IPS-20b (cell line): ENCODE measurements at regions not wholly inside any gene's neighbourhood (a gene's known extent, or its start where the extent isn't known, plus 50 kb on each side); places are given as distances from the start of the nearest gene placed in this dataset.

Source experiments
- H3K27ac ChIP-seq: one replicate; pipeline ENCODE4 v1.5.1; 2013; ENCODE audit warnings: low read length
- H3K27me3 ChIP-seq: 2 replicates; pipeline ENCODE4 v1.6.1; 2013; ENCODE audit warnings: mild to moderate bottlenecking, low read length, inconsistent platforms; ENCODE audit not compliant: insufficient read depth
- H3K36me3 ChIP-seq: 2 replicates; pipeline ENCODE4 v1.6.1; 2013; ENCODE audit warnings: low read depth, mild to moderate bottlenecking, inconsistent platforms, low read length, moderate library complexity; ENCODE audit not compliant: insufficient read depth
- H3K4me1 ChIP-seq: 2 replicates; pipeline ENCODE4 v1.6.1; 2013; ENCODE audit warnings: mild to moderate bottlenecking, control low read depth, inconsistent platforms, low read length, moderate library complexity; ENCODE audit not compliant: insufficient read depth
- H3K4me3 ChIP-seq: 2 replicates; pipeline ENCODE4 v1.5.1; 2013; ENCODE audit warnings: mild to moderate bottlenecking, low read length, inconsistent platforms
- H3K9ac ChIP-seq: 2 replicates; pipeline ENCODE4 v1.6.1; 2013; ENCODE audit warnings: low read depth, mild to moderate bottlenecking, inconsistent platforms, low read length, moderate library complexity
- H3K9me3 ChIP-seq: 2 replicates; pipeline ENCODE4 v1.6.1; 2013; ENCODE audit warnings: mild to moderate bottlenecking, low read depth, low read length, inconsistent platforms; ENCODE audit not compliant: insufficient read depth

DNA sequence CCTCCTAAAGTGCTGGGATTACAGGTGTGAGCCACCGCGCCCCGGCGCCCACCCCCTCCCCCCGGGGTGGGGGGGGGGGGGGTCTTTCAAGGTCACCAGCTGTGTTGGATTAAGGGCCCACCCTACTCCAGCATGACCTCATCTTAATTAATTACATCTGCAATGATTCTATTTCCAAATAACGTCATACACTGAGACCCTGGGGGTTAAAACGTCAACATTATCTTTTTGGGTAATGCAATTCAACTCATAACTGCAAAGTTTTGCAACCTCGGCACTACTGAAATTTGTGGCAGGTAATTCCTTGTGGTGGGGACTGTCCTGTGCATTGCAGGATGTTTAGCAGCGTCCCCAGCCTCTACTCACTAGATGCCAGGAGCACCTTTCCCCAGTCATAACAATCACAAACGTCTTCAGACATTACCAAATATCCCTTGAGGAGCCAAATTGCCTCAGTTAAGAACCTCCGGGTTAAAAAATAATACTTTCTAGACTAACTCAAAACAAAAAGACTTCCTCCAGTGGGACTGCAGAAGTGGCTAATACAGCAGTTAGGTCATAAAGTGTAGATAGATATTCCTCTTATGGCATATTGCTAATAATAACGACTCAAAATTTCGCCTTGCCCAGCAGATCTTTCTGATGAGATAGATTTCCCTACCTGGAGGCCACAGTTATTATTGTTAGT lies 233.0 kb upstream of the KAZN start:
- H3K27ac ChIP-seq: no peak overlapping the region
- H3K9ac ChIP-seq: no peak overlapping the region

DNA sequence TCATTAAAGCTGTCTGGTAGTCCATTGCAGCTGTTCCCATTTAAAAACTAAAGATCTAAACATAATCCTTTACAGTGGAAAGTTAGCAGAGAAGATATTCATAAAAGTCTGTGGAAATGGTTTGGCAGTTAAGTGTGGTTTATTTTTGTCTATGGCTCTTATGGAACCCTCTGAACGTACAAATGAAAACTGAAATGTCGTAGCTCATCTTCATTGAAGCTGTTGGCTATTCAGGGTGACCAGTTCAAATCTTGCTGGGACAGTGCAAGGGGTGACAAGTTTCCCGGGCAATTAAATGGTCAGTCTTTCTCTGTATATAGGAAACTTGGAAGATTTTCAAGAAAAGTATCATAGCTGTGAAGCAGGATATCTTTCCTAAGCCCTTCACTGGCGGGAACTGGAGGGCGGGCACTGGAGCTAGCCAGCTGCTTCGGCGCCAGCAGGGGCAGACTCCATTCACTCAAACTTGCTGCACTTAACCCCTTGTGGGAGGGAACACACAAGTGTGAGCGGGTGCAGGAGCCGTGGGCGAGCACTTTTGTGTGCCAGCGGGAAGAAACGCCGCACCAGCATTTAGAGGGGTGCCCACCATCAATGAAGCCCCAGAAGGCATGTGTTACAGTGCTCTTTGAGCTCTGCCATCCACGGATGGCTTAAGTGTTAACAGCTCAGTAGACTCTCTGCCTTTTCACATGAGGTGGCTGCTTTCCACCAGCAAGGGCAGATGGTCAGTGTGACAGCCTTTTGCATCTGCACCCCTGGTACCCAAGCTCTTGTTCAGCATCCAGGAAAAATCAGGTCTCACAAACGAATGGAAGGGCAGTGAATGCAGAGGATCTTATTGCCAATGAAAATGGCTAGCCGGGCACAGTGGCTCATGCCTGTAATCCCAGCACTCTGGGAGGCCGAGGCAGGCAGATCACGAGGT lies 232.1 kb upstream of the KAZN start:
- no peak overlapping the region for H3K4me3 ChIP-seq
- no peak overlapping the region for H3K9ac ChIP-seq
- no peaks in the 10 kb centered on the region; the same call in 1 of the 2 replicates for H3K27me3 ChIP-seq
- H3K4me1 ChIP-seq: peaks cover 13% of the 10 kb centered on the region; the same call in 1 of the 2 replicates
- H3K9me3 ChIP-seq: no peaks in the 10 kb centered on the region
- H3K36me3 ChIP-seq: no peaks in the 10 kb centered on the region
- no peak overlapping the region for H3K27ac ChIP-seq

More for the DNA sequence above, 233.0 kb upstream of the KAZN start:
- no peaks in the 10 kb centered on the region; the same call in 1 of the 2 replicates for H3K27me3 ChIP-seq
- H3K4me1 ChIP-seq: peaks cover 12% of the 10 kb centered on the region; the same call in 1 of the 2 replicates
- H3K36me3 ChIP-seq: no peaks in the 10 kb centered on the region
- no peaks in the 10 kb centered on the region for H3K9me3 ChIP-seq
- H3K4me3 ChIP-seq: no peak overlapping the region

GRCh38 chr1:14367451-14367850 lies 231.0 kb upstream of the KAZN start:
- H3K4me3 ChIP-seq: no peak overlapping the region
- no peak overlapping the region for H3K27ac ChIP-seq
- no peaks in the 10 kb centered on the region; the same call in 1 of the 2 replicates for H3K27me3 ChIP-seq
- peaks cover 24% of the 10 kb centered on the region; the same call in 1 of the 2 replicates for H3K4me1 ChIP-seq
- H3K36me3 ChIP-seq: no peaks in the 10 kb centered on the region
- no peak overlapping the region for H3K9ac ChIP-seq
- H3K9me3 ChIP-seq: no peaks in the 10 kb centered on the region

DNA sequence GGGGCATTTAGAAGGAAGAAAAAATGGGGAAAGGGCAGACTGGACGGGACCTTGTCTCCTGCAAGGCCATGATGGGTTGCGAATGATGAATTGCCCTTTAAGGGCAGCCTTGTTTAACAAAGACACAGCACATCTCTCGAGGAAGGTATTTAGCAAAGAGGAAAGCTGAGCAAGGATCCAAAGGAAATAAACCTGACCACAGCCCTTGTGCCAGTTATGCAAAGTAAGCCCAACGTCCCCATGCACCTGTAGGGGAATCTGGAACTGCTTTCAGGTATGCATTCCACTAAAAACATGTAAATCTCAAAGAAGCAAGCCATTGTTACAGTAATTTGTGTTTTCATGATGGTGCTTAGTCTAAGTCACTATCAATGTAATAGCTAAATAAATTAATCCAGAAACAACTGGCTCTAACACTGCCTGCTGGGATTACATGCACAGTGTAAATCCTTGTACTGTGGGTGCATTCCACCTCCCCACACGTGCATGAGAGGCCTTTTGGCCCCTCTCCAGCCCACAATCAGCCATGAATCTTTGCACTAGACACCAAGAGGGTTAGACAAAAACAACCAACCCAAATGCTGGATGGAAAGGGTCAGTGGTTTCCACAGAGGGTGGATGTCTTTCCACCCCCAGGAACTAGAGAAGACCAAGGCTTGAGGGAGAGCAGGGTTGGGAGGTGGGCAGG lies 228.8 kb upstream of the KAZN start:
- no peaks in the 10 kb centered on the region for H3K36me3 ChIP-seq
- H3K27me3 ChIP-seq: no peaks in the 10 kb centered on the region; the same call in 1 of the 2 replicates
- H3K9ac ChIP-seq: no peak overlapping the region
- H3K4me3 ChIP-seq: no peak overlapping the region
- H3K9me3 ChIP-seq: no peaks in the 10 kb centered on the region
- no peak overlapping the region for H3K27ac ChIP-seq
- peaks cover 26% of the 10 kb centered on the region; the same call in 1 of the 2 replicates for H3K4me1 ChIP-seq

- H3K27ac ChIP-seq: no peak overlapping the region
- H3K27me3 ChIP-seq: no peaks in the 10 kb centered on the region; the same call in 1 of the 2 replicates
Observed at GRCh38 chr1:14371771-14372497, 226.6 kb upstream of the KAZN start.

GRCh38 chr1:14372526-14372925 lies 226.0 kb upstream of the KAZN start:
- Histone ChIP-seq H3K27me3 (no peaks in the 10 kb centered on the region; the same call in 1 of the 2 replicates), H3K9ac (no peak overlapping the region), H3K4me3 (no peak overlapping the region), H3K27ac (no peak overlapping the region), H3K9me3 (no peaks in the 10 kb centered on the region), H3K36me3 (no peaks in the 10 kb centered on the region), H3K4me1 (peaks cover 23% of the 10 kb centered on the region; the same call in 1 of the 2 replicates)

More at GRCh38 chr1:14371771-14372497, 226.6 kb upstream of the KAZN start:
- H3K36me3 ChIP-seq: no peaks in the 10 kb centered on the region
- H3K9me3 ChIP-seq: no peaks in the 10 kb centered on the region
- peaks cover 23% of the 10 kb centered on the region; the same call in 1 of the 2 replicates for H3K4me1 ChIP-seq
- H3K9ac ChIP-seq: no peak overlapping the region
- no peak overlapping the region for H3K4me3 ChIP-seq

- H3K9me3 ChIP-seq: no peaks in the 10 kb centered on the region
- no peak overlapping the region for H3K9ac ChIP-seq
- H3K4me3 ChIP-seq: no peak overlapping the region
- H3K36me3 ChIP-seq: no peaks in the 10 kb centered on the region
- H3K27ac ChIP-seq: no peak overlapping the region
- no peaks in the 10 kb centered on the region for H3K27me3 ChIP-seq
- H3K4me1 ChIP-seq: peaks cover 23% of the 10 kb centered on the region; the same call in 1 of the 2 replicates
Observed at GRCh38 chr1:14373081-14373758, 225.3 kb upstream of the KAZN start.

DNA sequence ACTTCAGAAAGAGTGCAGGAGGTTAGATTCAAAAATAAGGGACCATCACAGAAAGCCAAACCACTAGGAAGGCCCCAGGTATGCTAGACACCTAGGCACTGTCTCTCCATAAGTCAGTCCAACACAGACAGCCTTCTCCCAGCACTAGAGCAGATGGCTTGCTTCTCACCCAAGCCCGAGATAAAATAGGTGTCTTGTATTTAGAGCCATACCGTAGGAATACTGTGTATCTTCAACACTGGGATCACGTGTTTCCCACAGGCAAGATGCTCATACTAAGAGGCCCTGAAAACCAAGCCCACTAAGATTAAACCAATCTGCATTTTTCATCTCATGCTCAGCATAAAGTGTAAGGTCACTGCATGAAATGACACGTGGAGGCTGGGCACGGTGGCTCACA lies 223.3 kb upstream of the KAZN start:
- H3K27me3 ChIP-seq: no peaks in the 10 kb centered on the region
- no peak overlapping the region for H3K27ac ChIP-seq
- no peak overlapping the region for H3K4me3 ChIP-seq
- no peak overlapping the region for H3K9ac ChIP-seq
- H3K36me3 ChIP-seq: no peaks in the 10 kb centered on the region
- H3K9me3 ChIP-seq: no peaks in the 10 kb centered on the region
- H3K4me1 ChIP-seq: peaks cover 15% of the 10 kb centered on the region; the same call in 1 of the 2 replicates

DNA sequence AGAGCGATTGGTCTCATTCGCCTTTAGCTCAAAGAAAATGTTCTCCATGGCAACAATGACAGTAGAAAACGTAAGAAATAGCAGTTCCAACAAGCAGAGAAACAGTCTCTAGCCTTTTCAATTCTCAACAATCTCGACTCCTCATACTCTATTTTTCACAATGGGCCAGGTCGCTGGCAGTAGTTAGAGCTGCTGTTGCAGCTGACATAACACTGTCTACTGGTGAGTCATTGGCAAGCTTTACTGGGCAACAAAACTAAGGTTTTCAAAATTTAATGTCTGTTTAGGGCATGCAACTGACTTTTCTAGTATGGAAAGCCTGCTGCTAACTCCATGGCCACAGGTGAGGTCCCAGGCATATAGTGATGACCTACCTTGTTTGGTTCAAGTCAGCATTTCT lies 221.1 kb upstream of the KAZN start:
- Histone ChIP-seq H3K27ac (no peak overlapping the region), H3K27me3 (no peaks in the 10 kb centered on the region), H3K4me1 (peaks cover 3% of the 10 kb centered on the region; the same call in 1 of the 2 replicates), H3K9me3 (no peaks in the 10 kb centered on the region), H3K36me3 (no peaks in the 10 kb centered on the region), H3K4me3 (no peak overlapping the region), H3K9ac (no peak overlapping the region)

DNA sequence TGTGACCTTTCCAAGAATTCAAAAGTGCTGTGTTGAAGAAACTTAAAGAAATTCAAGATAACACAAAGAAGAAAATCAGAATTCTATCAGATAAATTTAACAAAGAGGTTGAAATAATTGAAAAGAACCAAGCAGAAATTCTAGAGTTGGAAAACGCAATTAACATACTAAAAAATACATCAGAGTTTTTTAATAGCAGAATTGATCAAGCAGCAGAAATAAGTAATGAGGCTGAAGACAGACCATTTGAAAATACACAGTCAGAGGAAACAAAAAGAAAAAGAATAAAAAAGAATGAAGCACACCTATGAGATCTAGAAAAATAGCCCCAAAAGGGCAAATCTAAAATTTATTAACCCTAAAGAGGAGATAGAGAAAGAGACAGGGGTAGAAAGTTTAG lies 218.1 kb upstream of the KAZN start:
- Histone ChIP-seq H3K4me1 (no peaks in the 10 kb centered on the region), H3K9ac (no peak overlapping the region), H3K4me3 (no peak overlapping the region), H3K27me3 (no peaks in the 10 kb centered on the region), H3K36me3 (no peaks in the 10 kb centered on the region), H3K9me3 (no peaks in the 10 kb centered on the region), H3K27ac (no peak overlapping the region)
